ENCODE measurements at regions not wholly inside any gene's neighbourhood (a gene's known extent, or its start where the extent isn't known, plus 50 kb on each side); places are given as distances from the start of the nearest gene placed in this dataset.
A peak's percentile ranks its signal among the peaks of the same experiment; 100 is the strongest.

DNA sequence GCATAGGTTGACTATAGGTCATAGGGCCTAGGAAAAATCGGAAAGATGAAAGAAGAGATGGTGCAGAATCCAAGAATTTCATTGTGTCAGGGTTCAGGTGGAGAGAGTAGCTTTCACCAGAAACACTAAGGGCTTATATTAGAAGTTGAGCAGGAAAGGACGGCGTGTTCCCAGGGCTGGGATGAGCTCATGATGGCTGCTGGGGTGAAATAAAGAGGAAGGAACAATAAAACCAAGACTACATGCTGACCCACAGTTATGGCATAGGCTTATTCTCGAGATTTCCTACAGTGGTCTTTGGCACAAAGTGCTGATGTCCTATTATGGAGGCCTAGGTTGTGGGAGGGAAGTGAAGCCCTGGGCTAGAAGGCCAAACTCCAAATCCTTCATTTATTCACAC lies 195.8 kb downstream of the PTEN start:
- WGBS, 2 experiments (ENCODE audit: extremely low coverage in 1 of 2, insufficient coverage in 1 of 2, insufficient read length in 1 of 2, insufficient replicate concordance in 2 of 2, low coverage in 1 of 2, low lambda C conversion rate in 2 of 2, missing lambda C conversion rate in 1 of 2), result 84% methylated on average over 4 of the region's 4 CpGs; no CpG with 5 or more reads in 1 of the 2 experiments
- H3K14ac ChIP-seq (ENCODE audit: insufficient read length), result no peak overlapping the region
- no peak overlapping the region for H4K91ac ChIP-seq (replicated peaks; ENCODE audit: insufficient read length, low read length)
- no peak overlapping the region for H3K4me3 ChIP-seq (ENCODE audit: extremely low read depth in 1 of 4, insufficient read depth in 2 of 4, low read depth in 3 of 4, low read length in 4 of 4)
- H2BK120ac ChIP-seq (replicated peaks; ENCODE audit: low read depth, low read length), result no peak overlapping the region
- H3K4me1 ChIP-seq (replicated peaks in 1 of 4; ENCODE audit: control insufficient read depth in 3 of 4, insufficient read depth in 4 of 4, low read length in 3 of 4), result no peaks in the 10 kb centered on the region
- no peak overlapping the region for H3K9ac ChIP-seq (replicated peaks in 1 of 4; ENCODE audit: extremely low read depth in 1 of 4, low read depth in 3 of 4, low read length in 3 of 4)
- no peaks in the 10 kb centered on the region; the same call in 1 of the 2 replicates for H3K23me2 ChIP-seq (ENCODE audit: low read depth, low read length)
- H4K5ac ChIP-seq (ENCODE audit: insufficient read length, low read depth, low read length), result no peak overlapping the region
- ChIA-PET POLR2A (ENCODE audit: partially characterized antibody) (no interaction called here), CTCF (ENCODE audit: partially characterized antibody) (interaction anchor here (0.8 to 1.5 kb wide), 4 partner anchors 10 to 260 kb away, joined by 3 to 5 read pairs (median 3); no protein-coding TSS in a partner anchor)
- H3K56ac ChIP-seq (replicated peaks; ENCODE audit: insufficient read length, low read depth, low read length), result no peak overlapping the region
- H3K4me2 ChIP-seq (ENCODE audit: insufficient read depth in 1 of 2, low read depth in 2 of 2, low read length in 2 of 2), result no peak overlapping the region
- no peak overlapping the region for H3K4ac ChIP-seq (replicated peaks; ENCODE audit: insufficient read length, low read depth, low read length)
- no peaks in the 10 kb centered on the region for H3K79me2 ChIP-seq (ENCODE audit: control insufficient read depth in 1 of 2, insufficient read depth in 2 of 2, low read length in 2 of 2)
- H2BK20ac ChIP-seq (ENCODE audit: low read length), result no peak overlapping the region
- H3K79me1 ChIP-seq (ENCODE audit: low read depth, low read length), result no peaks in the 10 kb centered on the region
- no peak overlapping the region for H2BK15ac ChIP-seq (ENCODE audit: low read length)
- H2BK12ac ChIP-seq (ENCODE audit: low read depth, low read length), result no peak overlapping the region
- H2AK5ac ChIP-seq (ENCODE audit: low read depth, low read length), result no peak overlapping the region
- H3K27me3 ChIP-seq (replicated peaks in 1 of 4; ENCODE audit: control insufficient read depth in 3 of 4, extremely low read depth in 1 of 4, insufficient read depth in 3 of 4, low read length in 3 of 4), result no peaks in the 10 kb centered on the region
- no peaks in the 10 kb centered on the region for H3K36me3 ChIP-seq (ENCODE audit: control insufficient read depth in 2 of 4, insufficient read depth in 4 of 4, low read length in 3 of 4)
- no peak overlapping the region for H2BK5ac ChIP-seq (ENCODE audit: low read depth, low read length)
- H4K20me1 ChIP-seq (replicated peaks in 1 of 2; ENCODE audit: control insufficient read depth in 1 of 2, insufficient read depth in 2 of 2, low read length in 2 of 2), result no peaks in the 10 kb centered on the region
- FAIRE-seq (no peak), DNase-seq (ENCODE audit: low read depth in 1 of 2, low spot score in 2 of 2) (no peak)
- no peaks in the 10 kb centered on the region for H3K9me3 ChIP-seq (ENCODE audit: insufficient read depth in 2 of 2, low read depth in 1 of 2, low read length in 1 of 2)
- no peak overlapping the region for H4K8ac ChIP-seq (ENCODE audit: extremely low read depth, insufficient read depth, low read length)
- 0 out of 2 replicates have a peak overlapping the region, but pooled peaks have one; percentile 35 for H2AFZ ChIP-seq (ENCODE audit: low read length)
- no peak overlapping the region for H3K18ac ChIP-seq (ENCODE audit: extremely low read depth, low read length)
- no peak overlapping the region for H3K27ac ChIP-seq (ENCODE audit: low read depth, low read length)
- H3K23ac ChIP-seq (ENCODE audit: insufficient read length), result no peak overlapping the region
- TF ChIP-seq HDAC2 (IDR thresholded peaks at IDR 0.05; ENCODE audit: borderline replicate concordance in 1 of 2, low read depth in 2 of 2, low read length in 2 of 2) (no peak), BRCA1 (IDR thresholded peaks at IDR 0.05; ENCODE audit: low read depth, low read length) (no peak), POLR2A (IDR thresholded peaks at IDR 0.05; ENCODE audit: control extremely low read depth in 1 of 2, low read depth in 2 of 2, low read length in 2 of 2) (no peak), SIX5 (IDR thresholded peaks at IDR 0.05; ENCODE audit: low read depth, low read length) (no peak), SP2 (IDR thresholded peaks at IDR 0.05; ENCODE audit: low read length) (no peak), MAFK (IDR thresholded peaks at IDR 0.05; ENCODE audit: low read depth, low read length) (no peak), EP300 (IDR thresholded peaks at IDR 0.05; ENCODE audit: borderline replicate concordance in 1 of 2, low read depth in 2 of 2, low read length in 2 of 2) (no peak), KDM4A (IDR thresholded peaks at IDR 0.05; ENCODE audit: low read depth, low read length, severe bottlenecking) (no peak), BCL11A (IDR thresholded peaks at IDR 0.05; ENCODE audit: low read depth in 2 of 2, low read length in 2 of 2) (no peak), KDM5A (IDR thresholded peaks at IDR 0.05; ENCODE audit: low read length) (no peak)
- TF ChIP-seq, protein P1, sequence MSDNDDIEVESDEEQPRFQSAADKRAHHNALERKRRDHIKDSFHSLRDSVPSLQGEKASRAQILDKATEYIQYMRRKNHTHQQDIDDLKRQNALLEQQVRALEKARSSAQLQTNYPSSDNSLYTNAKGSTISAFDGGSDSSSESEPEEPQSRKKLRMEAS (IDR thresholded peaks at IDR 0.05), result no peak
- TF ChIP-seq, protein P2, sequence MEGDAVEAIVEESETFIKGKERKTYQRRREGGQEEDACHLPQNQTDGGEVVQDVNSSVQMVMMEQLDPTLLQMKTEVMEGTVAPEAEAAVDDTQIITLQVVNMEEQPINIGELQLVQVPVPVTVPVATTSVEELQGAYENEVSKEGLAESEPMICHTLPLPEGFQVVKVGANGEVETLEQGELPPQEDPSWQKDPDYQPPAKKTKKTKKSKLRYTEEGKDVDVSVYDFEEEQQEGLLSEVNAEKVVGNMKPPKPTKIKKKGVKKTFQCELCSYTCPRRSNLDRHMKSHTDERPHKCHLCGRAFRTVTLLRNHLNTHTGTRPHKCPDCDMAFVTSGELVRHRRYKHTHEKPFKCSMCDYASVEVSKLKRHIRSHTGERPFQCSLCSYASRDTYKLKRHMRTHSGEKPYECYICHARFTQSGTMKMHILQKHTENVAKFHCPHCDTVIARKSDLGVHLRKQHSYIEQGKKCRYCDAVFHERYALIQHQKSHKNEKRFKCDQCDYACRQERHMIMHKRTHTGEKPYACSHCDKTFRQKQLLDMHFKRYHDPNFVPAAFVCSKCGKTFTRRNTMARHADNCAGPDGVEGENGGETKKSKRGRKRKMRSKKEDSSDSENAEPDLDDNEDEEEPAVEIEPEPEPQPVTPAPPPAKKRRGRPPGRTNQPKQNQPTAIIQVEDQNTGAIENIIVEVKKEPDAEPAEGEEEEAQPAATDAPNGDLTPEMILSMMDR (IDR thresholded peaks at IDR 0.05; ENCODE audit: control extremely low read depth in 1 of 3, insufficient read depth in 1 of 3, low read depth in 1 of 3, low read length in 3 of 3), result no peak

Measured in H1 (cell line).